ENCODE measurements at regions not wholly inside any gene's neighbourhood (a gene's known extent, or its start where the extent isn't known, plus 50 kb on each side); places are given as distances from the start of the nearest gene placed in this dataset.

DNA sequence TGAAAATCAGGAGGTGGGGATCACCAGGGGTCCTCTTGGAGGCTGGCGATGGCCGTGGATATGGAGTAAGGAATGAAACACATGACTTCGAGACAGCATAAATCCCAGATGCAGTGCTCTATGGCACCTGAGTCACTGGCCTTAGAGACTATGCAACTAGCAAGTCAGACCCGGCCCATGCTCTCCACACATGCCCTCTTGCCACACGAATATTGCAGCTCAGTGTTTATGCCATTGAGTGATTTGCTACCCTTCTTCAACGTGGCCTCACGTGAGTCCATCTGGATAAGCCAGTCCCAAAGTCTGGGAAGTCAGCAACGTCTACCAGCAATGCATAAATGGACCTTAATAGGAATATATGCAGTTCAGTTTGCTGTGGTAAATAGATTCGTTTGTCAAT is 466.3 kb downstream of the CD83 start:
- Histone ChIP-seq H3K27ac (no peak overlapping the region), H3K79me2 (no peaks in the 10 kb centered on the region), H3K9ac (no peak overlapping the region), H3K9me3 (ENCODE audit: control insufficient read depth, low read length) (no peaks in the 10 kb centered on the region), H3K4me2 (ENCODE audit: low read length) (no peak overlapping the region), H3K36me3 (ENCODE audit: control insufficient read depth, insufficient read depth, low read length) (no peaks in the 10 kb centered on the region), H3K4me1 (no peaks in the 10 kb centered on the region), H2AFZ (no peak overlapping the region), H3K4me3 (ENCODE audit: low read depth, low read length) (no peak overlapping the region), H3K27me3 (ENCODE audit: control insufficient read depth, insufficient read depth, low read length) (no peaks in the 10 kb centered on the region)
- no peak for TF ChIP-seq CTCF (IDR thresholded peaks at IDR 0.05)

- H2AFZ ChIP-seq = no peak overlapping the region
- no peak overlapping the region for H3K27ac ChIP-seq
- no peaks in the 10 kb centered on the region for H3K4me1 ChIP-seq
- H3K9ac ChIP-seq = no peak overlapping the region
- H3K79me2 ChIP-seq = no peaks in the 10 kb centered on the region
- no peaks in the 10 kb centered on the region for H3K36me3 ChIP-seq (ENCODE audit: control insufficient read depth, insufficient read depth, low read length)
- TF ChIP-seq CTCF (IDR thresholded peaks at IDR 0.05) = no peak
- no peak overlapping the region for H3K4me2 ChIP-seq (ENCODE audit: low read length)
- no peaks in the 10 kb centered on the region for H3K27me3 ChIP-seq (ENCODE audit: control insufficient read depth, insufficient read depth, low read length)
- H3K4me3 ChIP-seq (ENCODE audit: low read depth, low read length) = no peak overlapping the region
- no peaks in the 10 kb centered on the region for H3K9me3 ChIP-seq (ENCODE audit: control insufficient read depth, low read length)
Observed at GRCh38 chr6:14584450-14584849, 466.9 kb downstream of the CD83 start.

DNA sequence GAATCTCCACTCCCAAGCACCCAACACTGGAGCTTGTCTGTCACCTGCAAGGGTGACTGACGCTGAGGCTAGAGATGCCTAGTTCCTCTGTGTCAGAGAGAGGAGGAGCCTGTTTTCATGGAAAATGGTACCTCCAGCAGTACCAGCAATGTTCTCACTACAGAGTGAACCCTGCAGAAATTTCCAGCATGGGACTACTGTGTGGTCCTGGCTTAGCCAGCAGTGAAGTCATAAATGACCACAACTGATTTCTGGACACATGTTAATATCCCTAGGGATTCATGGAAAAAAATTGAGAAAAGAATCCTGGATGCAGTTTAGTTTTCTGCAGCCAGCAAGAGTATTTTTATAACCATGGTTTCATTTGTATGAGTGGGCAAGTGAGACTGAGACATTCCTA is 468.1 kb downstream of the CD83 start:
- H3K4me2 ChIP-seq (ENCODE audit: low read length) = no peak overlapping the region
- no peaks in the 10 kb centered on the region for H3K27me3 ChIP-seq (ENCODE audit: control insufficient read depth, insufficient read depth, low read length)
- no peaks in the 10 kb centered on the region for H3K36me3 ChIP-seq (ENCODE audit: control insufficient read depth, insufficient read depth, low read length)
- TF ChIP-seq CTCF (IDR thresholded peaks at IDR 0.05) = no peak
- H3K9ac ChIP-seq = no peak overlapping the region
- no peak overlapping the region for H2AFZ ChIP-seq
- no peak overlapping the region for H3K4me3 ChIP-seq (ENCODE audit: low read depth, low read length)
- no peak overlapping the region for H3K27ac ChIP-seq
- no peaks in the 10 kb centered on the region for H3K9me3 ChIP-seq (ENCODE audit: control insufficient read depth, low read length)
- H3K79me2 ChIP-seq = no peaks in the 10 kb centered on the region
- no peaks in the 10 kb centered on the region for H3K4me1 ChIP-seq

- no peak for TF ChIP-seq CTCF (IDR thresholded peaks at IDR 0.05)
- Histone ChIP-seq H3K27ac (no peak overlapping the region), H3K27me3 (ENCODE audit: control insufficient read depth, insufficient read depth, low read length) (no peaks in the 10 kb centered on the region), H2AFZ (no peak overlapping the region), H3K4me2 (ENCODE audit: low read length) (no peak overlapping the region), H3K79me2 (no peaks in the 10 kb centered on the region), H3K36me3 (ENCODE audit: control insufficient read depth, insufficient read depth, low read length) (no peaks in the 10 kb centered on the region), H3K9me3 (ENCODE audit: control insufficient read depth, low read length) (no peaks in the 10 kb centered on the region), H3K4me1 (no peaks in the 10 kb centered on the region), H3K9ac (no peak overlapping the region), H3K4me3 (ENCODE audit: low read depth, low read length) (no peak overlapping the region)
Observed at GRCh38 chr6:14589175-14589574, 471.6 kb downstream of the CD83 start.

- no peaks in the 10 kb centered on the region for H3K79me2 ChIP-seq
- no peaks in the 10 kb centered on the region for H3K27me3 ChIP-seq (ENCODE audit: control insufficient read depth, insufficient read depth, low read length)
- no peaks in the 10 kb centered on the region for H3K36me3 ChIP-seq (ENCODE audit: control insufficient read depth, insufficient read depth, low read length)
Observed at GRCh38 chr6:14590586-14590985, 473.0 kb downstream of the CD83 start.

More at GRCh38 chr6:14590586-14590985, 473.0 kb downstream of the CD83 start:
- Histone ChIP-seq H3K4me2 (ENCODE audit: low read length) (no peak overlapping the region), H3K4me3 (ENCODE audit: low read depth, low read length) (no peak overlapping the region), H3K9ac (no peak overlapping the region), H3K4me1 (no peaks in the 10 kb centered on the region), H3K9me3 (ENCODE audit: control insufficient read depth, low read length) (no peaks in the 10 kb centered on the region), H3K27ac (no peak overlapping the region), H2AFZ (no peak overlapping the region)
- TF ChIP-seq CTCF (IDR thresholded peaks at IDR 0.05) = no peak

All from parathyroid adenoma (tissue), 2 donors.